NCI-H82 treated with DMSO at 0.1 percent for 48 hours (cell line): ENCODE measurements at regions not wholly inside any gene's neighbourhood (a gene's known extent, or its start where the extent isn't known, plus 50 kb on each side); places are given as distances from the start of the nearest gene placed in this dataset.
"Not testable (repeated sequence)": the region's sequence is repeated elsewhere in the genome, so short reads cannot be mapped to it uniquely, and the experiment has no call there.

Source experiments
- DNase-seq: peaks from one replicate; lab custom pipeline; 2025; ENCODE audit not compliant: unreplicated experiment; lab: John Stamatoyannopoulos, UW

DNA sequence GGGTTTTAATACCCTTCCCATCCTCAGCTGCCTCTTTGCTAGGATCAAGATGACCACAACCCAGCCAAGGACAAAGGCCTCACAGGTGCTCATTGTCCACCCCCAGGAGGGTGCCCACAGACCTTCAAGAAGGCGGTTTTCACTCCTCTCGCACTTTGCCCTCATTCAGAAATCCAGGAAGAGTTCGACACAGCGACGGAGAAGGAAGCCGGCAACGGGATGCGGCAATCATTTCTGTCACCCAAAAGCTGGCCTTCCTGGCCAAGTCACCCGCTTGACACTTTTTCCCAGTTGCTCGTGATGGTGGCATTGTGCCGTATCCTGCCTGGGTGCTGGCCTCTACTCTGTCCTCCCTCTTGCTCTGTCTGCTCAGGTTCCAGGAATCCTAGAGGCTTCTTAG is 293.0 kb upstream of the ZNF337 start:
- DNase-seq = not testable (repeated sequence)

GRCh38 chr20:25989196-25989595 is 292.5 kb upstream of the ZNF337 start:
- no peak for DNase-seq

DNA sequence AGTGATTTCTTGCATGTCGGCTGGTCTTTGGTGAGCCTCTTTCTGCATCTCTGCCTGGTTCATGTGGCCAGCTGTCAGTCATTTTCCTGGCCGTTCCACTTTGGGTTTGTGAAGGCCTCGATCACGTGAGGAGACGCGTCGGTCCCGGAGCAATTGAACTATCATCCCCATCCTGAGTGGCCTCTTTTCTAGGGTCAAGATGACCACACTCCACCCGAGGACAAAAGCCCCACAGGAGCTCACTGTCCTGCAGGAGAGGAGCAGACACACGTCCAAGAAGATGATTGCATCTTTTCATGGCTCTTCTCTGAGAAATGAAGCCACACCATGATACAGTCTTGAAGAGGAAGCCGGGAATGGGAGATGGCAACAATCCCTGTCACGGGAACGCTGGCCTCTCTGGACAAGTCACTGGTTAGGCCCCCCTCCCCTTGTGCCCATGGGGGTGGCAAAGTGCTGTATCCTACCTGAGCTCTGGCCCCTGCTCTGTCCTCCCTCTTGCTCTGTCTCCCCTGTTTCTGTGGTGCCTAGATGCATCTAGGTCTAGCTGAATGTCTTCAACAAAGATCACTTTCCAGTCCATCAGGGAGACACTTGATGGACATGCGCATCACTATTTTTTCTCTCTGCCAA is 291.4 kb upstream of the ZNF337 start:
- DNase-seq = not testable (repeated sequence)

GRCh38 chr20:25987073-25987927 is 290.6 kb upstream of the ZNF337 start:
- DNase-seq = no peak

GRCh38 chr20:25985597-25985996 is 288.9 kb upstream of the ZNF337 start:
- no peak for DNase-seq

GRCh38 chr20:25984933-25985332 is 288.3 kb upstream of the ZNF337 start:
- DNase-seq = no peak

DNA sequence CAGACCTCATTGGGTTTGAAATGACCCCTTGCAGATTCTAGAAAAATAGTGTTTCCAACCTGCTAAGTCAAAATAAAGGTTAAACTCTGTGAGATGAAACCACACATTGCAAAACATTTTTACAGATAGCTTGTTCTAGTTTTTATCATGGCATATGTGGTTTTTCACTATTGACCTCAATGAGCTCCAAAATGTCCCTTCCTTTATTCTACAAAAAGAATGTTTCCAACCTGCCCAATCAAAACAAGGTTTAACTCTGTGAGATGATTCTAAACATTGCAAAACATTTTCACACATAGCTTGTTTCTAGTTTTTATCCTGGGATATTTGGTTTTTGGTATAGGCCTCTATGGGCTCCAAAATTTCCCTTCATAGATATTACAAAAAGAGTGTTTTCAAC is 286.0 kb upstream of the ZNF337 start:
- DNase-seq = not testable (repeated sequence)

- DNase-seq = not testable (repeated sequence)
These were observed 282.0 kb upstream of the ZNF337 start for GRCh38 chr20:25978450-25979190.

DNA sequence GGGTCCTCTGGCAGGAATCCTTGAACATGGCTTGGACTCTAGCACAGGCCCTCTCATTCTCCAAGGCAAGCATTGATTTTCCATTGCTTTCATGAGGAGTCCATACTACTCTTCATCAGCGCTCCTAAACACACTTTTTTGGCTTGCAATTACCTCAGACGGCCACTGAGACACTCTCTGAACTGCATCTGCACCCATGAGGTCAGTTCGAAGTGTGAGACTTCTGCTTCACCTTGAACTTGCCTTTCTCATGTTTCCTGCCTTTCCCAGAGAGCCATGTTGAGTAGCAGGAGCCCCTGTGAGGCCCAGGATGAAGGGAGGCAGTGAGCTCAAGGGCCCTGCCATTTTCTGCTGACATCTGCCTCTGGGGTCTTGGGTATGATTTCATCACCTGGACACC is 279.2 kb upstream of the ZNF337 start:
- DNase-seq = not testable (repeated sequence)

DNA sequence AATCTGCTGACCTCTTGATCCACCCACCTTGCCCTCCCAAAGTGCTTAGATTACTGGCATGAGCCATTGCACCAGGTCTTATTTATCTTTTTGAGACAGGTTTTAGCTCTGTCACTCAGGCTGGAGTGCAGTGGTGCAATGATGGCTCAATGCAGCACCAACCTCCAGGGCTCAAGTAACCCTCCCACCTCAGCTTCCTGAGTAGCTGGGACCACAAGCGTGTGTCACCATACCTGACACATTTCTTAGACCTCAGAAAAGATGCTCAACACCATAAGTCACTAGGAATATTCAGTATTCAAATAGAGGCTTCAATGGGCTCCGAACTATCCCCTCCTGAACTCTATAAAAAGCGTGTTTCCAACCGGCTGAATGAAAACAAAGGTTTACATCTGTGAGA is 268.6 kb upstream of the ZNF337 start:
- DNase-seq = not testable (repeated sequence)

DNA sequence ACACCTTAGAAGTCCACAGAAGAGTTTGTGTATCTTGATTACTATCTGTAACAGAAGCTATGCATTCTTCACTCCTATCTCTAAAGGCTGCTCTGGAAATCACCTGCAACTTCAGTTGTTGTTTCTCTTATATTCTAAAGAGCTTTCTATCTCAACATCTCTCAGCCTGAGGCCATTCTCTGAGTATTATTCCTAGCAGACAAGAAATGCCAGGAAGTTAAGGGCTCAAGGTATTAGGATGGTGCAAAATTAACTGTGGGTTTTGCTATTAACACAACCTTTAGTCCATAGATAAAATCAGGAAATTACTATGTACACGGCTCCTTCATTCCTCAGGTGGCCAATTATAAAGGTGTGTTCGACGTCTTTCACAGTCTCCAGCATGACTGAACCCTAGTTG is 257.2 kb upstream of the ZNF337 start:
- not testable (repeated sequence) for DNase-seq

GRCh38 chr20:25935230-25935629 is 238.6 kb upstream of the ZNF337 start:
- DNase-seq = not testable (repeated sequence)

DNA sequence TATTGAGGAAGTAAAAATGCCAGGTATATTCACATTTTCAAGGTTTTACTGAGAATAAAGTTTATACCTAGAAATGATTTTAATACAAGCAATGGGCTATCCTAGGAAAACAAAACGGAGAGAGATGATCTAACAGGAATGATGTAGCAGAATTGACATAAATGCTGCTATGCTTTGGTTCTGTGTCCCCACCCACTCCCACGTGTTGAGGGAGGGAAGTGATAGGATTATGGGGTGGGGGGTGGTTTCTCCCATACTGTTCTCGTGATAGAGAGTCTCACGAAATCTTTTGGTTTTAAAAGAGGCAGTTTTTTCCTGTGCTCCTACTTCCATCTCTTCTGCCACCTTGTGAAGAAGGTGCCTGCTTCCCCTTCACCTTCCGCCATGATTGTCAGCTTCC is 236.2 kb upstream of the ZNF337 start:
- DNase-seq = not testable (repeated sequence)

DNA sequence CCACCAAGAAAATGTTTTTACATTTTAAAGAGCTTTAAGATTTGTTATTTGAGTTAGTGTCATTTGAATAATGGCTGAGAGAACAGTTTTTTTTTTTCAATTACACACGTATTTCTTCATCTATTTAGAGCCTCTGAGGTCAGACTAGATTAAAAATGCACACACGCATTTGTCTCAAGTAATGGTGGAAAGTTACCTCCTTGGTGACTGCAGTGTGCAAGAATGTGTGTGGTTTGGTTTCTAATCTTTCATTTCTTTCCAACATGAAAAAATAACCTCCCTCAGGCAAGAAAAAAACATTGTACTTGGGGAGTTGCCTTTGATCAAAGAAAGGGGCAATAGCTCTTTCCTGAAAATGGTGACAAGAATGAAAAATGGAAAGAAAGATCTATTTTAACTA is 235.5 kb upstream of the ZNF337 start:
- DNase-seq = not testable (repeated sequence)

DNA sequence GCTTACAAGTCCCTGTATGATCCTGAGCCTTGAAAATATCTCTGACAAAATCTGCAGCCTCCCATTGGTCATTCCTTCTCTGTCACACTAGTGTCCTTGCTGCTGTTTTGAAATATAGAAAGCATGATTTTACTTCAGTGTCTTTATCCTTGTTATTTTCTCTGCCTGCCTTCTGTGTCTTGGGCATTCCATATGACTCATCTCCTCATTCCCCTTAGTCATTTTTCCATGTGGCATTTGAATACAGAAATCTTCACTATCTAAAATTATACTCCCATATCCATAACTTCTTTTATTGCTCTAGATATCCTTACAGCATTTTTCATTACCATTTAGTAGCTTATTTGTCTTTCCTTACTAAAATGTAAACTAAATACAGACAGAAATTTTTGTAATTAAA is 205.7 kb upstream of the ZNF337 start:
- not testable (repeated sequence) for DNase-seq

- DNase-seq = not testable (repeated sequence)
These were observed 202.0 kb upstream of the ZNF337 start for GRCh38 chr20:25898663-25899062.

DNA sequence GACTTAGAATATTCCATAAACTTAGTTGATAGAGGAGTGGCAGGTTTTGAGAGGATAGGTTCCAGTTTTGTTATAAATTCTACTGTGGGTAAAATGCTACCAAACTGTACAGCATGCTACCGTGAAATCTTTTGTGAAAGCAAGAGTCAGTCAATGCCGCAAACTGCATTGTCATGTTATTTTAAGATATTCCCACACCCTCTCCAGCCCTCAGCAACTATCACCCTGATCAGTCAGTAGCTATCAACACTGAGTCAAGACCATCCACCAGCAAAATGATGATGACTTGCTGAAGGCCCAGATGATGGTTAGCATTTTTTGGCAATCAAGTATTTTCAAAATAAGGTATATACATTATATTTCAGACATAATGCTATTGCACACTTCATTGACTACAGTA is 182.4 kb upstream of the ZNF337 start:
- DNase-seq = not testable (repeated sequence)

DNA sequence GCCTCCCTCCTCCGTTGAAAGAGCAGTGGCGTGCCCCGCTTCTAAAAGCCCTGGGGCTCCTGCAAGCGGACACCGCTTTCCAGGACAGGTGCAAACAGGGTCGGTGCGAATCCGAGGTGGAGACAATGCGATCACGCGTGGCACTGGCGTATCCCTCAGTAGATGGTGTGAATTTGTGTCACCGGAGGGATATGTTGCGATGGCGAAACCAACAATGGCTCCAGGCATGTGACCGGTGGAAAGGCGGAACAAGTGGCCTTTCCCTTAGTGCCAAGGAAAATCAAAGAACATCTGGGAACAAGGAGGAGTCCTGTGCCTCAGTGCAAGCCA is 172.0 kb upstream of the ZNF337 start:
- DNase-seq = not testable (repeated sequence)

DNA sequence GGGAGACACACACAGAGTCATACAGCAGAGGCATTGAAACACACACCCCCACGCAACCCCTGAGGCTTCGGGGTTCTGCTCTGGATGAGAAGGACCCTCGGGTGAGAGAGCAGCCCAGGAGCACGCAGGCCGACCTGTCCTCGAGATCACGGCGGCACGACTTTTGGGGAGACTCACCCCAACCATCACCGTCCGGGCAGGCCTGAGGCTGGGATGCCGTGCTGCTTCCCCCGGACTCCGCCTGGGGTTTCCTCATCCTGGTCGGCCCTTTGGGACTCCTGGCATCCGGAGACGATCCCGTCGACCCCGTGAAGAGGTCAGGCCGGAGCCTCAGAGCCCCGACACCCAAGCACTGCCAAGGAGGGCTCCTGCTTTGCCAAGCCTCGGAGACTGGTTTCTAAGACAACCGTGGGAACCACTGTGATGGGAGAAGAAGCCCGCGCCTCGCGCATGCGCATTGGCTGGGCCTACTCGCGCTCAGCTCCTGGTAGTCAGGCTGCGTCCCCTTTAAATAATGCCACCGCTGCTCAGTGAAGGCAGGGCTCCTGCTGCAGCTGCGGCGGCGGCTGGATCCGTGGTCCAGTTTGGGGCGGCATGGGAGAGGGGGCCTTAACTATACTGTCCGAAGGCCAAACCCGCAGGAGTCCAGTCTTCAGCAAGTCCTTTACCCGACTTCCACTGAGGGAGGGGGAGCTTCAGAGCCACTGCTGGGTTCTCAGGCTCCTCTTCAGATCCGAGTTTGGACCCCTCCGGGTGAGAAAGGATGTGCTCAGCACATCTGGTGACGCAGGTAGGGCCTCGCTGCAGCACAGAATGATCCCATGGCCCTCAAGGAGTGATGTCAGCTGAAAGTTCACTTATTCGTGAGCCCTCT is 171.4 kb upstream of the ZNF337 start:
- peak; percentile 29 for DNase-seq

GRCh38 chr20:25867015-25867775 is 170.5 kb upstream of the ZNF337 start:
- not testable (repeated sequence) for DNase-seq
